IPS DF 6.9 (cell line): ENCODE measurements at regions not wholly inside any gene's neighbourhood (a gene's known extent, or its start where the extent isn't known, plus 50 kb on each side); places are given as distances from the start of the nearest gene placed in this dataset.
"Not testable (repeated sequence)": the region's sequence is repeated elsewhere in the genome, so short reads cannot be mapped to it uniquely, and the experiment has no call there.

ENCODE experiments used
- DNase-seq: peaks from one replicate; pipeline ENCODE4 v3.0.0-alpha.2; 2013; ENCODE audit warnings: low read depth, low spot score
- H3K27ac ChIP-seq: one replicate; pipeline ENCODE4 v1.5.1; 2013; ENCODE audit warnings: low read length, control low read depth
- H3K27me3 ChIP-seq: 2 replicates; pipeline ENCODE4 v1.6.1; 2013; ENCODE audit warnings: mild to moderate bottlenecking, low read length; ENCODE audit not compliant: control insufficient read depth, insufficient read depth
- H3K36me3 ChIP-seq: 2 replicates; pipeline ENCODE4 v1.6.1; 2013; ENCODE audit warnings: low read length; ENCODE audit not compliant: control insufficient read depth, insufficient read depth
- H3K4me1 ChIP-seq: 2 replicates; pipeline ENCODE4 v1.6.1; 2013; ENCODE audit warnings: low read length; ENCODE audit not compliant: control insufficient read depth, insufficient read depth
- H3K4me3 ChIP-seq: 2 replicates; pipeline ENCODE4 v1.5.1; 2013; ENCODE audit warnings: mild to moderate bottlenecking, low read length
- H3K9me3 ChIP-seq: 2 replicates; pipeline ENCODE4 v1.6.1; 2013; ENCODE audit warnings: low read length, inconsistent platforms; ENCODE audit not compliant: control insufficient read depth, insufficient read depth
- WGBS: extraction: QIAGEN DNeasy Blood & Tissue Kit; methylation state at CpG from one replicate; pipeline ENCODE4 v1.1.7; 2013; ENCODE audit warnings: mixed read lengths, missing lambda C conversion rate; ENCODE audit not compliant: insufficient read length, insufficient coverage; 5-methylcytosine and 5-hydroxymethylcytosine counted together

- H3K27me3 ChIP-seq = no peaks in the 10 kb centered on the region
- DNase-seq = no peak
- H3K4me3 ChIP-seq = no peak overlapping the region
- no peak overlapping the region for H3K27ac ChIP-seq
- no peaks in the 10 kb centered on the region for H3K9me3 ChIP-seq
- no peaks in the 10 kb centered on the region for H3K4me1 ChIP-seq
- WGBS = no CpG with 5 or more reads among the region's 5 CpGs
- no peaks in the 10 kb centered on the region for H3K36me3 ChIP-seq
These were observed 293.9 kb upstream of the DLGAP1 start for GRCh38 chr18:4748975-4749374.

DNA sequence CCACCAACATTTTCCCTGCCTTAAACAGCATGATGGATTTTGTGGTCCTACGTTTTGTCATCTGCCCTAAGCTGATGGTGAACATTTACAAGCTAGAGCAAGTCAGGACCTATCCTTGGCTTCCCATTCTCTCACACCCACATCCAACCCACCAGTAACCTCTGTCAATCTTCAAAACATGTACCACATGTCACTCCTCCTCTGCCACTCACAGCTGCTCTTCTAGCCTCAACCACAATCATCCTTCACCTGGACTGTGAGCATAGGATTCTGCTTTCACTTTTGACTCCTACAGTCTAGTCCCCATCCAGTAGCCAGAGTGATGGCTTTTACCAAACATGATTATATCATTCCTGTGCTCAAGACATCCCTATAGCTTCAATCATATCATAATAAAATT lies 279.8 kb upstream of the DLGAP1 start:
- no peaks in the 10 kb centered on the region for H3K9me3 ChIP-seq
- no peak overlapping the region for H3K27ac ChIP-seq
- no peaks in the 10 kb centered on the region for H3K27me3 ChIP-seq
- H3K4me3 ChIP-seq = no peak overlapping the region
- no CpG with 5 or more reads among the region's 1 CpG for WGBS
- no peak for DNase-seq
- no peaks in the 10 kb centered on the region for H3K36me3 ChIP-seq
- no peaks in the 10 kb centered on the region for H3K4me1 ChIP-seq

DNA sequence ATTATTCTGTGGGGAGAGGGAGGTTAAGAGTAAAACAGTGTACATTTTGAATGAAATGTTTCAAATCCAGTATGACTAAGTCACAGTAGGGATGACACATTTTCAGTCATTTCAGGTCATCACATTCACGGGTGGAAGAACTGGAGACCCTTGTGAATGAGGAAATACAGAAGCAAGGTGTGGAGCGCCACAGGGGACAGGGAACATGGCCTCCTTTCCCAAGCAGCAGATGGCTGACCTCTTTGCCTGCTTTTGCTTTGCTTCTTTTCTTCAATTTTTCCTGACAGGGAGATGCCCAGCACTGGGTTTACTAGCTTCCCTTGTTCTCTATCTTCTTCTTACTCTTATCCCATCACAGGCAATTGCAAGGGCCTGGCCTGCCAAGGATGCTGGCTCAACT lies 278.9 kb upstream of the DLGAP1 start:
- Histone ChIP-seq H3K36me3 (no peaks in the 10 kb centered on the region), H3K27ac (no peak overlapping the region), H3K9me3 (no peaks in the 10 kb centered on the region), H3K4me1 (no peaks in the 10 kb centered on the region), H3K4me3 (no peak overlapping the region), H3K27me3 (no peaks in the 10 kb centered on the region)
- DNase-seq = no peak
- no CpG with 5 or more reads among the region's 2 CpGs for WGBS

- no peak overlapping the region for H3K4me3 ChIP-seq
- DNase-seq = no peak
- H3K27ac ChIP-seq = no peak overlapping the region
- no peaks in the 10 kb centered on the region for H3K27me3 ChIP-seq
- no peaks in the 10 kb centered on the region for H3K4me1 ChIP-seq
- no peaks in the 10 kb centered on the region for H3K36me3 ChIP-seq
- WGBS = no CpG with 5 or more reads among the region's 3 CpGs
- no peaks in the 10 kb centered on the region for H3K9me3 ChIP-seq
These were observed 266.4 kb upstream of the DLGAP1 start for GRCh38 chr18:4721545-4721944.

GRCh38 chr18:4720518-4720917 lies 265.4 kb upstream of the DLGAP1 start:
- DNase-seq = no peak
- no peaks in the 10 kb centered on the region for H3K4me1 ChIP-seq
- H3K36me3 ChIP-seq = no peaks in the 10 kb centered on the region
- no peaks in the 10 kb centered on the region for H3K27me3 ChIP-seq
- H3K27ac ChIP-seq = no peak overlapping the region
- WGBS = no CpG with 5 or more reads among the region's 2 CpGs
- no peaks in the 10 kb centered on the region for H3K9me3 ChIP-seq
- H3K4me3 ChIP-seq = no peak overlapping the region

DNA sequence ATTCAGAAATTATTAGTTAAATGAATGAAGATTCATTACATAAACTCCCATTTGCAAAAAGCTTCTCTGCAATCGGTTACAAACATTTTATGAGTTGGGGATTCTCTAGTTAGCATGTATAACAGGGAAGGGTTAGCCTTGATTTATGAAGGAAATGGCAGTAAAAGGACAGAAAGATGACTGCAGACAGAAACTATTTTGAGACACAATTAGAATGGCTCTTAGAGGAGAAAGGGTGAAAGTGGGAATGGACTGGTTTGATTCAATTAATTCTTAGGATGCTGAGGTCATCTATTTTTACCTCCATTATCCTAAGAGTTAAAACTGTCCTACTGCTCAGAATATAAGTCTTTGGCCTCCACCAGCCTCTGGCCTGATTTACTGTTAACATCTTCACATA lies 250.8 kb upstream of the DLGAP1 start:
- no peaks in the 10 kb centered on the region for H3K4me1 ChIP-seq
- H3K27ac ChIP-seq = no peak overlapping the region
- WGBS = no CpG with 5 or more reads among the region's 1 CpG
- H3K4me3 ChIP-seq = no peak overlapping the region
- H3K36me3 ChIP-seq = no peaks in the 10 kb centered on the region
- no peak for DNase-seq
- H3K27me3 ChIP-seq = no peaks in the 10 kb centered on the region
- no peaks in the 10 kb centered on the region for H3K9me3 ChIP-seq

DNA sequence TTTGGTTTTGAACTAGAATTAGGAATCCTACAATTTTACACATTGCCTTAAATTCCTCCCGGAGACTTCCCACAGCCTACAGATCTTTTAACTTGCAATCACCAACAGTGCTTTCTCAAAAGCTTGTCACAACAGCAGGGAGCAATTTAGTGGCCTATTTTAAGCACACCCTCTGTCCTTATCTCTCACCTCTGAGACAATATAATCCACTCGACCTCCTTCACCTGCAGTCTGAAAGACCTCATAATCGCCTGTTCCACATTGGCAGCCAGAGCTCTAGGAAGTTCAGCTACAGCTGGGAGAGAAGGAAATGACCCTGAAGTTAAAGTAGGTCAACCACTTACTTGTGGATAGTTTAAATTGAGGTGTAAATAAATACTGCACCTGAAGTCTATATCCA lies 249.7 kb upstream of the DLGAP1 start:
- no peak for DNase-seq
- Histone ChIP-seq H3K27ac (no peak overlapping the region), H3K4me1 (no peaks in the 10 kb centered on the region), H3K4me3 (no peak overlapping the region), H3K9me3 (no peaks in the 10 kb centered on the region), H3K27me3 (no peaks in the 10 kb centered on the region), H3K36me3 (no peaks in the 10 kb centered on the region)
- whole genome bisulfite sequencing = no CpG with 5 or more reads among the region's 3 CpGs

- no peaks in the 10 kb centered on the region for H3K9me3 ChIP-seq
- no peak overlapping the region for H3K27ac ChIP-seq
- no peaks in the 10 kb centered on the region for H3K4me1 ChIP-seq
- no peak for DNase-seq
- H3K27me3 ChIP-seq = no peaks in the 10 kb centered on the region
- no peak overlapping the region for H3K4me3 ChIP-seq
- no peaks in the 10 kb centered on the region for H3K36me3 ChIP-seq
- WGBS = no CpG with 5 or more reads among the region's 17 CpGs
These were observed 236.7 kb upstream of the DLGAP1 start for GRCh38 chr18:4691836-4692235.

GRCh38 chr18:4678685-4679084 lies 223.6 kb upstream of the DLGAP1 start:
- not testable (repeated sequence) for DNase-seq, H3K4me3 ChIP-seq, H3K27me3 ChIP-seq, H3K4me1 ChIP-seq, H3K27ac ChIP-seq, H3K36me3 ChIP-seq, H3K9me3 ChIP-seq
- no CpG with 5 or more reads among the region's 5 CpGs for WGBS

DNA sequence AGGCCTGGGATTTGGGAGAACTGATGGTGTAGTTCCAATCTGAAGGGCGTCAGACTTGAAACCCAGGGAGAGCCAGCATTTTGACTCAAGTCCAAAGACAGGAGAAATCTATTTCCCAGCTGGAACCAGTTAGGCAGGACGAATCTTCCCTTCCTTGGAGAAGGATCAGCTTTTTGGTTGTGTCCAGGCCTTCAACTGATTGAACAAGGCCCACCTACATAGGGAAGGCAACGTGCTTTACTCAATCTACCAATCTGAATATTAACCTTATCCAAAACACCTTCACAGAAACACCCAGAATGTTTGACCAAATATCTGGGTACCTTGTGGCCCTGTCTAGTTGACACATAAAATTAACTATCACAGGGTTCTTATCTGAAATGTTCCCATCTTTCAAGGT lies 221.9 kb upstream of the DLGAP1 start:
- Histone ChIP-seq H3K9me3 (no peaks in the 10 kb centered on the region), H3K36me3 (no peaks in the 10 kb centered on the region), H3K4me3 (no peak overlapping the region), H3K27ac (no peak overlapping the region), H3K4me1 (no peaks in the 10 kb centered on the region), H3K27me3 (no peaks in the 10 kb centered on the region)
- no CpG with 5 or more reads among the region's 3 CpGs for WGBS
- no peak for DNase-seq

- no peaks in the 10 kb centered on the region for H3K4me1 ChIP-seq
- no peaks in the 10 kb centered on the region for H3K36me3 ChIP-seq
- H3K4me3 ChIP-seq = no peak overlapping the region
- H3K27me3 ChIP-seq = no peaks in the 10 kb centered on the region
- no peaks in the 10 kb centered on the region for H3K9me3 ChIP-seq
- no peak overlapping the region for H3K27ac ChIP-seq
- no CpG with 5 or more reads among the region's 6 CpGs for WGBS
- DNase-seq = no peak
These were observed 217.1 kb upstream of the DLGAP1 start for GRCh38 chr18:4672162-4672561.
